Astrocyte (in vitro differentiated cells and primary cell): ENCODE measurements at regions not wholly inside any gene's neighbourhood (a gene's known extent, or its start where the extent isn't known, plus 50 kb on each side); places are given as distances from the start of the nearest gene placed in this dataset.

Source experiments
- EZH2 ChIP-seq: IDR thresholded peaks from 2 replicates; pipeline ENCODE4 v1.6.1; 2012; ENCODE audit warnings: mild to moderate bottlenecking, low read length, inconsistent platforms; ENCODE audit not compliant: insufficient read depth
- TF ChIP-seq, protein P1 (sequence below): IDR thresholded peaks from 2 replicates; pipeline ENCODE4 v1.5.1; 2011; ENCODE audit warnings: low read depth, mild to moderate bottlenecking, inconsistent platforms, low read length, moderate library complexity; ENCODE audit not compliant: insufficient read depth

GRCh38 chr9:29422438-29422837 is 1849.2 kb upstream of the C9orf72 start:
- no peak for TF ChIP-seq EZH2
- TF ChIP-seq, protein P1, sequence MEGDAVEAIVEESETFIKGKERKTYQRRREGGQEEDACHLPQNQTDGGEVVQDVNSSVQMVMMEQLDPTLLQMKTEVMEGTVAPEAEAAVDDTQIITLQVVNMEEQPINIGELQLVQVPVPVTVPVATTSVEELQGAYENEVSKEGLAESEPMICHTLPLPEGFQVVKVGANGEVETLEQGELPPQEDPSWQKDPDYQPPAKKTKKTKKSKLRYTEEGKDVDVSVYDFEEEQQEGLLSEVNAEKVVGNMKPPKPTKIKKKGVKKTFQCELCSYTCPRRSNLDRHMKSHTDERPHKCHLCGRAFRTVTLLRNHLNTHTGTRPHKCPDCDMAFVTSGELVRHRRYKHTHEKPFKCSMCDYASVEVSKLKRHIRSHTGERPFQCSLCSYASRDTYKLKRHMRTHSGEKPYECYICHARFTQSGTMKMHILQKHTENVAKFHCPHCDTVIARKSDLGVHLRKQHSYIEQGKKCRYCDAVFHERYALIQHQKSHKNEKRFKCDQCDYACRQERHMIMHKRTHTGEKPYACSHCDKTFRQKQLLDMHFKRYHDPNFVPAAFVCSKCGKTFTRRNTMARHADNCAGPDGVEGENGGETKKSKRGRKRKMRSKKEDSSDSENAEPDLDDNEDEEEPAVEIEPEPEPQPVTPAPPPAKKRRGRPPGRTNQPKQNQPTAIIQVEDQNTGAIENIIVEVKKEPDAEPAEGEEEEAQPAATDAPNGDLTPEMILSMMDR, result no peak
